Mesothelial cell of epicardium (in vitro differentiated cells): ENCODE measurements at regions not wholly inside any gene's neighbourhood (a gene's known extent, or its start where the extent isn't known, plus 50 kb on each side); places are given as distances from the start of the nearest gene placed in this dataset.
"Not testable (repeated sequence)": the region's sequence is repeated elsewhere in the genome, so short reads cannot be mapped to it uniquely, and the experiment has no call there.

Source experiments
- DNase-seq, 2 experiments: peaks; one replicate each; pipeline ENCODE4 v3.0.0; 2021; ENCODE audit warnings: low spot score in 2 of 2; ENCODE audit not compliant: unreplicated experiment in 2 of 2
- H3K27ac Mint-ChIP-seq: 2 replicates; pipeline ENCODE4 v1.8.0; 2021; ENCODE audit warnings: mixed read lengths
- H3K27me3 Mint-ChIP-seq: 2 replicates; pipeline ENCODE4 v1.8.0; 2021; ENCODE audit warnings: low read depth, mixed read lengths
- H3K36me3 Mint-ChIP-seq: 2 replicates; pipeline ENCODE4 v1.8.0; 2021; ENCODE audit warnings: mixed read lengths
- H3K4me1 Mint-ChIP-seq: 2 replicates; pipeline ENCODE4 v1.8.0; 2021; ENCODE audit warnings: mixed read lengths
- H3K4me3 Mint-ChIP-seq: 2 replicates; pipeline ENCODE4 v1.8.0; 2021; ENCODE audit warnings: mild to moderate bottlenecking, moderate library complexity, mixed read lengths
- H3K9me3 Mint-ChIP-seq: 2 replicates; pipeline ENCODE4 v1.8.0; 2021; ENCODE audit warnings: mixed read lengths
- CTCF ChIP-seq: fragments of 200-600 bp; sonication (generic); IDR thresholded peaks from one replicate; pipeline ENCODE4 v1.5.0; 2021; ENCODE audit warnings: antibody characterized with exemption; ENCODE audit not compliant: unreplicated experiment

DNA sequence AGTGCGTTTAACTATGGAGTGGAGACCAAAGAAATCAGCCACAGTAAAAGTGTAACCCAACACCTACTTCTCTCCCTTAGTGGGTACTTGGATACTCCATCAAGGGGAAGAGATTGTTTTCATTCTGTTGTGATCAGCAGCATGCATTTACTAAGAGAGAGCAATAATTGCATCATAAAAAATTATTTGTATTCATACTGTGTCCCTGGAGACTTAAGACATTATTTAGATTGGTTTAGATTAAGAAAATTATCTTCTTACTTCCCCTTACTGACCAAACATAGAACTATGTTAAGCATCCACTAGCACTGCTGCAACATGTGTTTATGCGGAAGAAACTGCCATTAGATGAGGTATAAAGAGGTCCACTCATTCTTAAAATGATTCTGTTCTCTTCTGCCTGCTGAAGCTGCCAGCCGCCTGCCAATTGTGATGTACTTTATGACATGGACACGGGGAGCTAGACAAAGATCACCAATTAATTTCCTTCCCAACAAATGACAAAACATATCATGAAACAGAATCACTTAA, 738.5 kb downstream of the DIAPH3 start:
- no peaks in the 10 kb centered on the region for H3K27me3 Mint-ChIP-seq
- DNase-seq, result no peak
- peaks cover 4% of the 10 kb centered on the region for H3K36me3 Mint-ChIP-seq
- H3K4me3 Mint-ChIP-seq, result no peak overlapping the region
- H3K4me1 Mint-ChIP-seq, result peaks cover 11% of the 10 kb centered on the region
- H3K9me3 Mint-ChIP-seq, result peaks cover 32% of the 10 kb centered on the region
- TF ChIP-seq CTCF, result no peak
- no peak overlapping the region for H3K27ac Mint-ChIP-seq

- Mint-ChIP-seq H3K9me3 (peaks cover 52% of the 10 kb centered on the region), H3K4me1 (no peaks in the 10 kb centered on the region), H3K36me3 (peaks cover 9% of the 10 kb centered on the region), H3K4me3 (no peak overlapping the region), H3K27me3 (no peaks in the 10 kb centered on the region), H3K27ac (no peak overlapping the region)
- no peak for TF ChIP-seq CTCF
- no peak for DNase-seq
These were observed 728.7 kb downstream of the DIAPH3 start for GRCh38 chr13:59435024-59435423.

- Mint-ChIP-seq H3K27ac (no peak overlapping the region), H3K9me3 (peaks cover 30% of the 10 kb centered on the region), H3K36me3 (peaks cover 8% of the 10 kb centered on the region), H3K4me1 (peaks cover 7% of the 10 kb centered on the region), H3K4me3 (no peak overlapping the region), H3K27me3 (no peaks in the 10 kb centered on the region)
- TF ChIP-seq CTCF, result no peak
- DNase-seq, result no peak
These were observed 726.0 kb downstream of the DIAPH3 start for GRCh38 chr13:59437544-59438301.

DNA sequence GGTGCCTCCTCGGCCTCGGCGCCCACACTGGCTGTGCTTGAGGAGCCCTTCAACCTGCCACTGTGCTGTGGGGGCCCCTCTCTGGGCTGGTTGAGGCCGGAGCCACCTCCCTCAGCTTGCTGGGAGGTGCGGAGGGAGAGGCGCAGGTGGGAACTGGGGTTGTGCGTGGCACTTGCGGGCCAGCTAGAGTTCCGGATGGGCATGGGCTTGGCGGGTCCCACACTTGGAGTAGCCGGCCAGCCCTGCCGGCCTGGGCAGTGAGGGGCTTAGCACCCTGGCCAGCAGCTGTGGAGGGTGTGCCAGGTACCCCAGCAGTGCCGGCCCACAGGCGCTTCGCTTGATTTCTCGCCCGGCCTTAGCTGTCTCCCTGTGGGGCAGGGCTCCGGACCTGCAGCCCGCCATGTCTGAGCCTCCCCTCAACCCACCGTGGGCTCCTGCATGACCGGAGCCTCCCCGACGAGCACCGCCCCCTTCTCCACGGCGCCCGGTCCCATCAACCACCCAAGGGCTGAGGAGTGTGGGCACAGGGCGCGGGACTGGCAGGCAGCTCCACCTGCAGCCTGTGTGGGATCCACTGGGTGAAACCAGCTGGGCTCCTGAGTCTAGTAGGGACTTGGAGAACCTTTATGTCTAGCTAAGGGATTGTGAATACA, 723.8 kb downstream of the DIAPH3 start:
- Mint-ChIP-seq H3K9me3 (peaks cover 8% of the 10 kb centered on the region), H3K4me1 (peaks cover 12% of the 10 kb centered on the region), H3K27me3 (no peaks in the 10 kb centered on the region), H3K4me3 (no peak overlapping the region), H3K36me3 (no peaks in the 10 kb centered on the region), H3K27ac (no peak overlapping the region)
- DNase-seq, result no peak
- no peak for TF ChIP-seq CTCF

DNA sequence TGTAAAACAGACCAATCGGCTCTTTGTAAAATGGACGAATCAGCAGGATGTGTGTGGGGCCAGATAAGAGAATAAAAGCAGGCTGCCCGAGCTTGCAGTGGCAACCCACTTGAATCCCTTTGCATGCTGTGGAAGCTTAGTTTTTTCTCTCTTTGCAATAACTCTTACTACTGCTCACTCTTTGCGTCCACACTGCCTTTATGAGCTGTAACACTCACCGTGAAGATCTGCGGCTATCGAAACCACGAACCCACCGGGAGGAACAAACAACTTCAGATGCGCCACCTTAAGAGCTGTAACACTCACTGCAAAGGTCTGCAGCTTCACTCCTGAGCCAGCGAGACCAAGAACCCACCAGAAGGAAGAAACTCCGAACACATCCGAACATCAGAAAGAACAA, 722.7 kb downstream of the DIAPH3 start:
- peaks cover 12% of the 10 kb centered on the region for H3K4me1 Mint-ChIP-seq
- not testable (repeated sequence) for H3K27ac Mint-ChIP-seq, DNase-seq, H3K9me3 Mint-ChIP-seq, H3K27me3 Mint-ChIP-seq, H3K36me3 Mint-ChIP-seq, H3K4me3 Mint-ChIP-seq

DNA sequence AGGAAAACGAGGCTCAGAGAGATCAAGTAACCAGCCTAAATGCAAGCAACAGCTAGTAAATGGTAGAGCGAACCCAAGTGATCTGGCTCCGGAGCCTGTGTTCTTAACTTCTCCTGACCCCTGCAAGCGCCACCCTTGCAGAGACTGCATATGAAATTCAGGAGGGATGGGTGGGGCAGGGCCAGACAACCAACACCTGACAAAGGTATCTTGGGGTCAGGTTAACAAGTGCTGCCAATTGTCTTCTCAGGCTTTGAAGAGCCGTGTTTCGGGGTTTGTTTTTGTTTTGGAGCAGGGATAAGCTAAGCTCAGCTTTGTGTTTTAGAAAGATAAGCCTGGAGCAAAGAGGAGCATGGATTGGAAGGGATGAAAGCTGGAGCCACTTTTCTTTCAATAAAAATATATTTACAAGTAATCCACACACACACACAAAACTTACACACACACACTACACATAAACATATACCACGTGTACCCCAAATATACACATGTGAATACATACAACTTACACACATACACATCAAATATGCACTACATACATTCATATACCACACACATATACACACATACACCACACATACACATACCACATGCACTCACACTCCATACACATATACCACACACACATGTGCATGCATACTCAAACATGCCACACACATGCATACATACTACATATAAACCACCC, 722.0 kb downstream of the DIAPH3 start:
- H3K27ac Mint-ChIP-seq, result no peak overlapping the region
- H3K4me1 Mint-ChIP-seq, result peaks cover 15% of the 10 kb centered on the region
- no peaks in the 10 kb centered on the region for H3K36me3 Mint-ChIP-seq
- no peak for DNase-seq
- H3K4me3 Mint-ChIP-seq, result no peak overlapping the region
- TF ChIP-seq CTCF, result no peak
- no peaks in the 10 kb centered on the region for H3K9me3 Mint-ChIP-seq
- no peaks in the 10 kb centered on the region for H3K27me3 Mint-ChIP-seq
